Trophoblast cell (in vitro differentiated cells and primary cell): ENCODE measurements at regions not wholly inside any gene's neighbourhood (a gene's known extent, or its start where the extent isn't known, plus 50 kb on each side); places are given as distances from the start of the nearest gene placed in this dataset.

Experiments
- DNase-seq, 2 donors: peaks; one replicate each; pipeline ENCODE4 v3.0.0-alpha.2; 2016
- H2AFZ ChIP-seq: 2 replicates; pipeline ENCODE4 v1.6.1; 2013; ENCODE audit warnings: low read length, moderate library complexity, mild to moderate bottlenecking; ENCODE audit not compliant: insufficient read depth, poor library complexity
- H2AK5ac ChIP-seq: 2 replicates; pipeline ENCODE4 v1.6.1; 2013; ENCODE audit warnings: mild to moderate bottlenecking, low read length
- H2BK120ac ChIP-seq: 2 replicates; pipeline ENCODE4 v1.6.1; 2013; ENCODE audit warnings: low read length, mild to moderate bottlenecking, moderate library complexity; ENCODE audit not compliant: insufficient read depth, poor library complexity
- H2BK12ac ChIP-seq: 2 replicates; pipeline ENCODE4 v1.6.1; 2013; ENCODE audit warnings: mild to moderate bottlenecking, low read length, moderate library complexity
- H2BK5ac ChIP-seq: 2 replicates; pipeline ENCODE4 v1.6.1; 2013; ENCODE audit warnings: low read length, low read depth, moderate library complexity, mild to moderate bottlenecking; ENCODE audit not compliant: poor library complexity
- H3K14ac ChIP-seq: 2 replicates; pipeline ENCODE4 v1.6.1; 2013; ENCODE audit warnings: mild to moderate bottlenecking, low read length
- H3K18ac ChIP-seq: 2 replicates; pipeline ENCODE4 v1.6.1; 2013; ENCODE audit warnings: mild to moderate bottlenecking, low read length
- H3K23ac ChIP-seq: 2 replicates; pipeline ENCODE4 v1.6.1; 2013; ENCODE audit warnings: low read length
- H3K27ac ChIP-seq: 2 replicates; pipeline ENCODE4 v1.5.1; 2013; ENCODE audit warnings: low read depth, mild to moderate bottlenecking, inconsistent platforms, low read length, moderate library complexity
- H3K27me3 ChIP-seq: 2 replicates; pipeline ENCODE4 v1.6.1; 2013; ENCODE audit warnings: inconsistent platforms, mild to moderate bottlenecking, low read length, moderate library complexity; ENCODE audit not compliant: insufficient read depth
- H3K36me3 ChIP-seq, 2 experiments: 1 replicate in 1 of 2; 2 replicates in 1 of 2; pipeline ENCODE4 v1.6.1; 2013; ENCODE audit warnings: low read length in 2 of 2, mild to moderate bottlenecking in 2 of 2, moderate library complexity in 1 of 2; ENCODE audit not compliant: insufficient read depth in 2 of 2, control insufficient read depth in 1 of 2
- H3K4ac ChIP-seq: 2 replicates; pipeline ENCODE4 v1.6.1; 2013; ENCODE audit warnings: low read depth, mild to moderate bottlenecking, low read length, moderate library complexity
- H3K4me1 ChIP-seq, 2 experiments: 1 replicate in 1 of 2; 2 replicates in 1 of 2; pipeline ENCODE4 v1.6.1; 2013; ENCODE audit warnings: low read length in 2 of 2, mild to moderate bottlenecking in 2 of 2, moderate library complexity in 1 of 2; ENCODE audit not compliant: insufficient read depth in 2 of 2, control insufficient read depth in 1 of 2
- H3K4me2 ChIP-seq: 2 replicates; pipeline ENCODE4 v1.6.1; 2013; ENCODE audit warnings: inconsistent platforms, mild to moderate bottlenecking, low read length, moderate library complexity
- H3K4me3 ChIP-seq: 2 replicates; pipeline ENCODE4 v1.5.1; 2013; ENCODE audit warnings: mild to moderate bottlenecking, low read depth, low read length, inconsistent platforms
- H3K79me1 ChIP-seq: one replicate; pipeline ENCODE4 v1.6.1; 2013; ENCODE audit warnings: low read length
- H3K79me2 ChIP-seq: 2 replicates; pipeline ENCODE4 v1.6.1; 2013; ENCODE audit warnings: low read length, mild to moderate bottlenecking; ENCODE audit not compliant: control insufficient read depth, insufficient read depth, poor library complexity
- H3K9ac ChIP-seq: 2 replicates; pipeline ENCODE4 v1.6.1; 2013; ENCODE audit warnings: mild to moderate bottlenecking, low read length
- H3K9me3 ChIP-seq: 2 replicates; pipeline ENCODE4 v1.6.1; 2013; ENCODE audit warnings: low read depth, mild to moderate bottlenecking, control low read depth, inconsistent platforms, low read length; ENCODE audit not compliant: insufficient read depth
- H4K12ac ChIP-seq: 2 replicates; pipeline ENCODE4 v1.6.1; 2013; ENCODE audit warnings: low read depth, mild to moderate bottlenecking, low read length, moderate library complexity
- H4K8ac ChIP-seq: 2 replicates; pipeline ENCODE4 v1.6.1; 2013; ENCODE audit warnings: low read depth, mild to moderate bottlenecking, low read length, moderate library complexity
- H4K91ac ChIP-seq: one replicate; pipeline ENCODE4 v1.6.1; 2013; ENCODE audit warnings: low read depth, mild to moderate bottlenecking, low read length, moderate library complexity
- WGBS: extraction: QIAGEN DNeasy Blood & Tissue Kit; methylation state at CpG from one replicate; pipeline ENCODE4 v1.1.7; 2013; ENCODE audit warnings: missing lambda C conversion rate; ENCODE audit not compliant: insufficient read length, insufficient coverage; ENCODE audit errors: extremely low coverage; 5-methylcytosine and 5-hydroxymethylcytosine counted together

DNA sequence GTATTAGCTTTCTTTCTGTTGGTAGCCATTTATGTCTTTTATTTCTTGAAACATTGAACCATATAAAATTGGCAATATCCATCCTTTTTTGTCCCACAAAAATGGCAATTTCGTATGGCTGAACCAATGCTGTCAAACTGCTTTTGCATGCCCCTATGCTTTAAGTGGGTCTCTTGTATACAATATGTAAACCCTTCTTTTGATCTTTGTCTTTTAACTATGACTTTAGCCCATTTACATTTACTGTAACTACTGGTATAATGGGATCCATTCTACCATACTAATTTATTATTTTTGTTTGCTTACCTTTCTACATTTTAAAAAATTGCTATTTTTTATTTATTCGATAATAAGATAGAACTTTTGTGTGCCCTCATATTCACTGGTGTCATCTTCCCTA is 93.4 kb downstream of the TENT4A start:
- no peak overlapping the region for H3K14ac ChIP-seq
- no peak overlapping the region for H2AK5ac ChIP-seq
- no peaks in the 10 kb centered on the region for H3K4me1 ChIP-seq
- H2BK120ac ChIP-seq: no peak overlapping the region
- no peak overlapping the region for H2AFZ ChIP-seq
- no peaks in the 10 kb centered on the region for H3K9me3 ChIP-seq
- no peaks in the 10 kb centered on the region for H3K79me2 ChIP-seq
- no peaks in the 10 kb centered on the region for H3K36me3 ChIP-seq
- no peaks in the 10 kb centered on the region for H3K27me3 ChIP-seq
- H3K4me2 ChIP-seq: no peak overlapping the region
- no peak overlapping the region for H2BK12ac ChIP-seq
- no peak for DNase-seq
- H3K4me3 ChIP-seq: no peak overlapping the region
- WGBS: no CpG with 5 or more reads among the region's 2 CpGs
- H3K9ac ChIP-seq: no peak overlapping the region
- no peak overlapping the region for H4K91ac ChIP-seq
- no peak overlapping the region for H3K27ac ChIP-seq
- no peak overlapping the region for H3K23ac ChIP-seq
- no peak overlapping the region for H4K12ac ChIP-seq
- H3K79me1 ChIP-seq: no peaks in the 10 kb centered on the region
- no peak overlapping the region for H3K4ac ChIP-seq
- H2BK5ac ChIP-seq: no peak overlapping the region
- H3K18ac ChIP-seq: no peak overlapping the region
- no peak overlapping the region for H4K8ac ChIP-seq

DNA sequence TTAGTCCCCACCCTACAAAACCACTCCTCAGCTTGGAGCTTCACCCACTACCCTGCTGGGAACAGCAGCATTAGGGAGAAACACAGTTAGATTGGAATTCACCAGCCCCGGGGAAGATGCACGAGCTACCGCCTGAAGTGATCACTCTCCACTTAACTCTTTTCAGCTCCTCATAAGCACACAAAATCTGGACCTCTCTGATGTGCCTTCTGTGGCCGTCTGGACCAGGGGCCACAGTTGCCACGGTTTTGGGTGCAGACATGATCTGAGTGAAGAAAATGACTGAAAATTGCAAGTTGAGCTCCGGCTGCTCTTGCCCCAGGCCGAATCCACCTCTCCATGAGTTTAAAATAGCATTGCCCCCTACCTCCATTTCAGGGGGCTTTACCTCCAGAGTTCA is 95.2 kb downstream of the TENT4A start:
- Histone ChIP-seq H2AFZ (no peak overlapping the region), H3K23ac (no peak overlapping the region), H4K12ac (no peak overlapping the region), H3K27ac (no peak overlapping the region), H2BK12ac (no peak overlapping the region), H3K9ac (no peak overlapping the region), H4K91ac (no peak overlapping the region), H3K4me1 (no peaks in the 10 kb centered on the region), H3K4me2 (no peak overlapping the region), H2AK5ac (no peak overlapping the region), H3K4ac (no peak overlapping the region), H3K14ac (no peak overlapping the region), H2BK5ac (no peak overlapping the region), H4K8ac (no peak overlapping the region), H2BK120ac (no peak overlapping the region), H3K4me3 (no peak overlapping the region), H3K79me1 (no peaks in the 10 kb centered on the region), H3K36me3 (no peaks in the 10 kb centered on the region), H3K79me2 (no peaks in the 10 kb centered on the region), H3K18ac (no peak overlapping the region), H3K9me3 (no peaks in the 10 kb centered on the region), H3K27me3 (no peaks in the 10 kb centered on the region)
- no CpG with 5 or more reads among the region's 7 CpGs for WGBS
- no peak for DNase-seq

DNA sequence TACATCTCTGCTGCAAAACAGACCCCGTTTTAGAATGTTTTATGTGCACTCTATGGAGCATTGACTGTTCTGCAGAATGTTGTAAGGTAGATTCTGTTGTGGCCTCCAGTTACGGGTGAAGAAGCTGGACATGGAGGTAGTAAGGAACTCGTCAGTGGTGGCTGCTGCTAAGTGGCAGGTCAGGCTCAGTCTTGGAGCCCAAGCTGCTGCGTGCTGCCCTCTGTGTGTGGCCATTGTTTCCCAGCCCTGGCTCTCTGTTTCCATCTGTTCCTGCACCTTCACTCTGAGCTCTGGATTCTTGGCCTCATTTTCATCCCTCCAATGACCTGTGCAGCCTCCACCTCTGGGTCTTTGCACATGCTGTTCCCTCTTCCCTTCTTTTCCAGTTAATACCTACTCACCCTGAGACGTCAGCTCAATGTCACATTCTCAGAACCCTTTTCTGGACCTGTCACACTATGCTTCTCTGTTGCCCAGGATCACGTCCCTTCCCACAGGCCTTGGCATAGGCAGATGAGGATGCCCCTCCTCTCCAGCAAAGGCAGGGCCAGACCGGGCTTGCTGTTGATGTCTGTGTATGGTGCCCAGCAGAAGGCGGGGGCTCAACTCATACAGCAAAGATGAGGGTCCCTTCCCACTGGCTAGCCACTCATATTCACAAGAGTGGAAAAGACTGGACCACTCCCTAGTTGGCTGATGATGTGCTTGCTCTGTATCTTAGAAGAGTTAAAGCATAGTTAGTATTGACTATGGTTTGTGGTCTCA is 97.6 kb downstream of the TENT4A start:
- H4K91ac ChIP-seq: no peak overlapping the region
- no peak overlapping the region for H3K4ac ChIP-seq
- H2BK120ac ChIP-seq: no peak overlapping the region
- H3K18ac ChIP-seq: no peak overlapping the region
- no peaks in the 10 kb centered on the region for H3K9me3 ChIP-seq
- no peak overlapping the region for H2AK5ac ChIP-seq
- no peaks in the 10 kb centered on the region for H3K79me2 ChIP-seq
- no peak overlapping the region for H2AFZ ChIP-seq
- no peak overlapping the region for H2BK12ac ChIP-seq
- WGBS: no CpG with 5 or more reads among the region's 8 CpGs
- no peaks in the 10 kb centered on the region for H3K27me3 ChIP-seq
- DNase-seq: no peak
- no peak overlapping the region for H4K12ac ChIP-seq
- H3K14ac ChIP-seq: no peak overlapping the region
- H3K4me3 ChIP-seq: no peak overlapping the region
- H4K8ac ChIP-seq: no peak overlapping the region
- H3K4me2 ChIP-seq: no peak overlapping the region
- H3K23ac ChIP-seq: no peak overlapping the region
- H3K36me3 ChIP-seq: no peaks in the 10 kb centered on the region
- H3K9ac ChIP-seq: no peak overlapping the region
- H3K4me1 ChIP-seq: no peaks in the 10 kb centered on the region
- no peak overlapping the region for H2BK5ac ChIP-seq
- H3K79me1 ChIP-seq: no peaks in the 10 kb centered on the region
- H3K27ac ChIP-seq: no peak overlapping the region

DNA sequence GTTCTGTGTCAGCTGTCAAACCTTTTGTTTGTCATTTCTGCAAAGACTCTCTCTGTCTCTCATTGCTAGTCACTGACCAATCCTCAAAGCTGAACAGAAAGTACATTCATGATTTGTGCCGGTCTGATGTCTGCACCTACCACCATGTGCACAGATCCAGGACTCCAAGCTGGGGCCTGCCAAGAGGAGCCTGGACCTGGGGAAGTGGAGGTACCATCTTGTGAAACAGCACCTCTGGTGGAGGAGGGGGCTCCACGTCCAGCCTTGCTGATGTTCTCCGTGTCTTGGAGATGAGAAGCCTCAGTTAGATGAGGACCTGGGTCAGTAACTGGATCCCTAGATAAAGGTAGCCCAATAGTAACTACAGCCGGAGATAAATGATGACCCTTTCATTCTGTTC is 98.9 kb downstream of the TENT4A start:
- no peaks in the 10 kb centered on the region for H3K36me3 ChIP-seq
- H3K14ac ChIP-seq: no peak overlapping the region
- no peak overlapping the region for H2AK5ac ChIP-seq
- no peak overlapping the region for H4K12ac ChIP-seq
- H3K27ac ChIP-seq: no peak overlapping the region
- no peak overlapping the region for H3K18ac ChIP-seq
- no peaks in the 10 kb centered on the region for H3K4me1 ChIP-seq
- H2AFZ ChIP-seq: no peak overlapping the region
- no peak overlapping the region for H3K4me2 ChIP-seq
- no peak for DNase-seq
- no peaks in the 10 kb centered on the region for H3K9me3 ChIP-seq
- WGBS: no CpG with 5 or more reads among the region's 4 CpGs
- H3K4ac ChIP-seq: no peak overlapping the region
- H3K27me3 ChIP-seq: no peaks in the 10 kb centered on the region
- no peaks in the 10 kb centered on the region for H3K79me2 ChIP-seq
- no peak overlapping the region for H4K91ac ChIP-seq
- no peak overlapping the region for H3K9ac ChIP-seq
- H2BK120ac ChIP-seq: no peak overlapping the region
- no peak overlapping the region for H4K8ac ChIP-seq
- H3K23ac ChIP-seq: no peak overlapping the region
- H3K79me1 ChIP-seq: no peaks in the 10 kb centered on the region
- no peak overlapping the region for H3K4me3 ChIP-seq
- no peak overlapping the region for H2BK5ac ChIP-seq
- H2BK12ac ChIP-seq: no peak overlapping the region
